ENCODE measurements at regions not wholly inside any gene's neighbourhood (a gene's known extent, or its start where the extent isn't known, plus 50 kb on each side); places are given as distances from the start of the nearest gene placed in this dataset.

DNA sequence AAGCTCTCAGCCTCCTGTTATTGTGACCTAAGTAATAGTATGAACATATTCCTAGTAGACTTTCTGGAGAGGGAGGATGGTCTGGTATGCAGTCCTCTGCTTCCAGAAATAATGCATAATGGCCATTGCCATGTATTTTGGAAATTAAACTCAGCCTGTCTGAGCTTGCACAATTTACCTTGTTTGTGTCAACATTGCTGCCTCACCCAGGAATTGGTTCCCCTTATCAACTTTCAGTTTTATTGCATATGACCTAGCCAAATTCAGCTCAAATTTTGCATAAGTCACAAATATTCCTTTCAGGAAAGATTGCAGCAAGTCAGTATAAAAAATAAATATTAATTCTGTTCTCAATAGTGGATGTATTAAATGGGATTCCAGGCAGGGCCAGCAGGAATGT is 101.9 kb upstream of the SLC5A9 start:
- TF ChIP-seq, protein P1, sequence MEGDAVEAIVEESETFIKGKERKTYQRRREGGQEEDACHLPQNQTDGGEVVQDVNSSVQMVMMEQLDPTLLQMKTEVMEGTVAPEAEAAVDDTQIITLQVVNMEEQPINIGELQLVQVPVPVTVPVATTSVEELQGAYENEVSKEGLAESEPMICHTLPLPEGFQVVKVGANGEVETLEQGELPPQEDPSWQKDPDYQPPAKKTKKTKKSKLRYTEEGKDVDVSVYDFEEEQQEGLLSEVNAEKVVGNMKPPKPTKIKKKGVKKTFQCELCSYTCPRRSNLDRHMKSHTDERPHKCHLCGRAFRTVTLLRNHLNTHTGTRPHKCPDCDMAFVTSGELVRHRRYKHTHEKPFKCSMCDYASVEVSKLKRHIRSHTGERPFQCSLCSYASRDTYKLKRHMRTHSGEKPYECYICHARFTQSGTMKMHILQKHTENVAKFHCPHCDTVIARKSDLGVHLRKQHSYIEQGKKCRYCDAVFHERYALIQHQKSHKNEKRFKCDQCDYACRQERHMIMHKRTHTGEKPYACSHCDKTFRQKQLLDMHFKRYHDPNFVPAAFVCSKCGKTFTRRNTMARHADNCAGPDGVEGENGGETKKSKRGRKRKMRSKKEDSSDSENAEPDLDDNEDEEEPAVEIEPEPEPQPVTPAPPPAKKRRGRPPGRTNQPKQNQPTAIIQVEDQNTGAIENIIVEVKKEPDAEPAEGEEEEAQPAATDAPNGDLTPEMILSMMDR (IDR thresholded peaks at IDR 0.05), result no peak
- no peak for TF ChIP-seq POLR2A (IDR thresholded peaks at IDR 0.05)

Data from vagina (tissue), 2 donors.